IPS-NIHi7 (cell line): ENCODE measurements at regions not wholly inside any gene's neighbourhood (a gene's known extent, or its start where the extent isn't known, plus 50 kb on each side); places are given as distances from the start of the nearest gene placed in this dataset.

Experiments
- DNase-seq: peaks from one replicate; pipeline ENCODE4 v3.0.0; 2012; ENCODE audit warnings: mixed read lengths; ENCODE audit errors: extremely low spot score

DNA sequence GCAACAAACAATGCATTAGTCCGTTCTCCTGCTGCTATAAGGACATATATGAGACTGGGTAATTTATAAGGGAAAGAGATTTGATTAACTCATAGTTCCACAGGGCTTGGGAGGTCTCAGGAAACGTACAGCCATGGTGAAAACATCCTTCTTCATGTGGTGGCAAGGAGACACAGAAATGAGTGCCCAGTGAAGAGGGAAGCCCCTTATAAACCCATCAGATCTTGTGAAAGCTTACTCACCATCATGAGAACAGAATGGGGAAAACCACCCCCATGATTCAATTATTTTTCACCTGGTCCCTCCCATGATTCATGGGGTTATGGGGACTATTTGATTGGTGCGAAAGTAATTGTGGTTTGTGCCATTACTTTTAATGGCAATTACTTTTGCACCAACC, 655.8 kb upstream of the SEMA6A start:
- no peak for DNase-seq

GRCh38 chr5:117220730-117221129, 646.1 kb upstream of the SEMA6A start:
- DNase-seq: no peak

- DNase-seq: no peak
Measured at GRCh38 chr5:117218789-117219188, 644.2 kb upstream of the SEMA6A start.

DNA sequence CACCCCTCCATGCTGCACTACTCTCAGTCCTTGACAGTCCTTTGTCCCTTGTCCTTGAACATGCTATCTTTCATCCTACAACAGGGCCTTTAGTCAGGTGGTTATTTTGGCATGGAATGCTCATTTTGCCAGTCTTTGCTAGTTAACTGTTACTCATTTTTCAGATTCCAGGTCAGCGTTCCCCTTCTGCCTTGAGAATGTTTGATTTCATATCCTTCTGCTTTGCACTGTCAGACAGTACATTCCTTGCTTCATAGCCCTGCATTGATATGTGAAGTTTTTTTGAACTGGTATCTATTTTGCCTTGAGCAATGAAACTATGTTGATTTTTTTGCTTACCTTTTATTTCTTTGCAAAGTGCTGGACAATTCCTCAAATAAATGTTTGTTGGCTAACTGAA, 638.2 kb upstream of the SEMA6A start:
- no peak for DNase-seq

DNA sequence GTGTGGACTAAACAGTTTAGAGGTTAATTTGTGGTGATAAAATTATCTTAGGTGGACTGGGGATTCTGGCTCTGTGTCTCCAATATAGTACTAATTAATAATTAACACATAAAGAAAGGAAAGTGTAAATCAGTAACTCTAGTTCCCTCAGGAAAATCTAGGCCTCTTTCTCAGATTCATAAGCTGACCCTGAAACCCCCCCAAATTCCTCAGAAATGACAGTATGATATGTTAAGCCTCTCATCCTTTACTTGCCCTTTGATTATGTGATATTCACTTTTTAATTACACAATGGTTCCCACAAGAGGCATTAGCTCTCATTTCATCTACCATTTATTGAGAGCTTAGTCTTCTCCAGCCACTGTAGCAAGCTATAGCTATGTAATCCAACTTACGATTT, 636.2 kb upstream of the SEMA6A start:
- DNase-seq: no peak

GRCh38 chr5:117209479-117209878, 634.9 kb upstream of the SEMA6A start:
- DNase-seq: no peak

DNA sequence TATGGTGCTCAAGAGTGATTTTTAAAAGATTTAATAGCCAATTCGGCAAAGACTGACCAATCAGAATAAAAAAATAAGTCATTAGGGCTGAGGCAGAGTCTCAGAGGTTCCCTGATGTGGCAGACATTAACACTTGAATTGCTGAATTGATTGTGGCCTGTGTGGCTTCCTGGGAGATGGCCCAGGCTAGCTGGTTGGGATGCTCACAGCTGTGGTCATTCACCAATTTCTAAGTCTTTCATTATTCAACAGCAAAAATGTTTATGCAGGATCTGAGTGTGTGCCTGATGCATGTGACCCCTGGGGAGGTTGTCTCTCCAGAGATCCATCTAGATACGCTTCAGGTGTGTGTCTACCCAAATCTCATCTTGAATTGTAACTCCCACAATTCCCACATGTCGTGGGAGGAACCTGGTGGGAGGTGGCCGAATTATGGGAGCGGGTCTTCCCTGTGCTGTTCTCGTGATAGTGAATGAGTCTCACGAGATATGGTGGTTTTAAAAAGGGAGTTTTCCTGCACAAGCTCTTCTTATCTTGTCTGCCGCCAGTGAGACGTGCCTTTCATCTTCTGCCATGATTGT, 632.6 kb upstream of the SEMA6A start:
- DNase-seq: peak; percentile 14

DNA sequence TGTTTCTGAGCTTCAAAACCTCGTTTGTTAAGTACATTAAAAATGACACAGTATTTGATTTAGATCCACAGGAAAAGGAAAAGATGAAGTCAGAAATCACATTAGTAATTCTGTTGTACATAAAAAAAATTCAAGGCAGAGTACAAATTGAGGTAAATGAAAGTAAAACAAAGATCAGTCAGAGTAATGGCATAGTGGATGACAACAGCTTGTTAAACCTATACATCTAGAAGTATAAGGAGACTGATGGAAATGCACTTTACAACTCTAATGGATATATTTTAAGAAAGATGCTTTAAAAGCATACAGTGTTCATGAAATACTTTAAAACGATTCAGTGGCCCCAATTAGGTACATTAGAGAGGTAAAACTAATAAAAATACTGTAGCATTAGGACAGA, 631.3 kb upstream of the SEMA6A start:
- DNase-seq: no peak

DNA sequence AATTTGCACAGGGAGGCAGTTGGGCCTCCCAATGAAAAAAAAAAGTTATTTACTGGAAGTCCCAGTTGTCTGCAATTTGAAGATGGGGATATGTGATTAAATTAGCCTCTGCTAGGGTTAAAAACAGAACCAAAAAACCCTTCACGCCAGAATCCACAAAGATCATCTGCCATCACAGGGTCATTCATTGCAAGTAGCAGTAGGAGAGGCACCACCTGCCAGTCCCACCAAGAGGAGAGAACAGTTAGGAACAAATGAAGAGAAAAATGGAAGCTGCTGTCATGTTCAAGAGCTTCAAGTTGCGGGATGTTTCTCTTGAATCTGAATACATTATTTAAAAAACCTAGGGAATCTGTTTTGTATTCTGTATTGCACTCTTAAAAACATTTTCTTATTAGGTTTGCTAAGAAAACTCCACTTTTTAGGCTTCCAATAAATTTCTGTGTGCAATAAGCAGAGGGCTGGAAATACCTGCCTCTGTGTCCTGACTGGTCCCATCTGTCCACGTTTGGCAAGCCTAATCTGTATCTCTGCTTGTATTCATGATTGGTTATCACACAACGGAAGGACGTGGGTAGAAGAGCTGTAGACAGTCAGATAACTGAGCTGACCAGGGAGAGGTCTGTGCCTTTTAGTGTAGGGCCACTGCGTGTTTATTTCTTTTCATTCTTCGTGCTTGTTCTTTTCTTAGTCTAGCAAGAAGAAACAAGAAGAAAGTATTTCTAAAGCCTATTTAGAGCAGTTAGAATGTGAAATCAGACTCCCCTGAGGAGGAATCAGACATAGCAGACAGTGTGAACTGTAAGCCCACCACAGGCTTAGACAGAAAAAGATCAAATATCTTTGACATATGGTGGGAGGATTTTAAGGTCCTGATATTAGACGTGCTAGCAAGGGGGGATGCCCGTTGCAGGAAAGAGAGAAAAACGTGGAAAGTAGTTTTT, 630.6 kb upstream of the SEMA6A start:
- no peak for DNase-seq

- DNase-seq: no peak
Measured at GRCh38 chr5:117204404-117204803, 629.8 kb upstream of the SEMA6A start.

DNA sequence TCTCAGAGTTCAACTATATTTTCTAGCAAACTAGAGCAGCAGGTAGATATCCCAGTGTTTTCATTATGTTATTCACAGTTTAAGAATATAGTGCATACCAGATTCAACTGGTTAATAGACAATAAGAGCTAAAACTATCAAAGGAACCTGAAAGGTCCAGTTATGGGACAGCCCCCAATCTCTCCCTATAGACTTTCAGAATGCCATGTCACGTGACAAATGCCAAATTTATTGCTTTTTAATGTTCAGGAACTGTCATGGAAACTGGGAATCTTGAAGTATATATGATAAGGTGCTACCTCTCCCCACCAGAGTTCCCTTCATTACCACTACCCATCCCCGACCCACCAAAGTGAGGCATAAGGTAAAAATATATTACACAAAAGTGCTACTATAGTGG, 629.0 kb upstream of the SEMA6A start:
- no peak for DNase-seq

DNA sequence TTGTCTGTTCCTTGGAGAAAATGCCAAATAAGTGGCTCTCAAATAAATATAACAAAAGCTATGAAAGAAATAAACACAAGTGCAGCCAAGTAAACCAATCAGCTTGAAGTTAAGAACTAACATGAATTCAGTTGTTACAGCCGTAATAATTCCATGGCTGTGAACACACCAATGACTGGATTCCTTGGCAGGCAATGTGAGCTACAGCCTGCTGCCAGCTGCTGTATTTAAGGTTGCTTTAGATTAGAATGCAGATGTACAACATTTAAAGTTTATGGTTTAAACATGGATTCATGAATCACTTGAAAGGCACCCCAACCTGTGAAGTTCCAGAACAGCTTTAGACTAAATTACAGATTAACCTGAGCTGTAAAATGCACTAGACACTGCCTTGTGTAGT, 626.4 kb upstream of the SEMA6A start:
- DNase-seq: no peak

DNA sequence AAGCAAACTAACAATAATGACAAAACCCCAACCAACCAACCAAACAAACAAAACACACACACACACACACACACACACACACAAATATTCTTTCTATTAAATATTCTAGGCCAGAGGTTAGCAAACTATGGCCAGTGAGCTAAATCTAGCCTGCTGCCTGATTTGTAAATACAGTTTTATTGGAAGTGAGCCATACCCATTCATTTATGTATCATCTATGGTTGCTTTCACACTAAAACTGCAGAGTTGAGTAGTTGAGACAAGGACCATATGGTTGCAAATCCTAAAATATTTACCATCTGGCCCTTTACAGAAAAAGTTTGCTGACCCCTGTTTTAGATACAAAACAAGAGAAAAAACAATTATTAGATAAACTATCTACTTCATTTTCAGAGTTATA, 620.5 kb upstream of the SEMA6A start:
- no peak for DNase-seq

GRCh38 chr5:117191251-117191650, 616.6 kb upstream of the SEMA6A start:
- no peak for DNase-seq

DNA sequence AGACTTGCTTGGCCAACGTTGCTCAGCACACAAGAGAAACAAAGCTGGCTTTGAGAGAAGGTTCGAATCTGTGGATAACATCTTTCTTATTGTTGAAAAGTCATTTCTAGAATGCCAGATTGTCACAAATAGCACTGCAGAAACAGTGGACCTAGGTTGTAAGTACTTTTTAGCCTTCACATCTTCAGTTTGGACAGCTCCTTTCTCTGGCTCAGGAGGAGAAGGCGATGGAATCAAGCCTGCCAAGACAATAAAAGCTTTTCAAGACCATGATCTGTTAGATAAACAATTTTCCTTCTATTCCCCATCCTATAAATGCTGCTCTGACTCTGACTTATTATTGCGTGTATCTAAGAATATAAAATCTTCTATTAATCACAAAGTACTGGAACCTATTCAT, 615.2 kb upstream of the SEMA6A start:
- DNase-seq: no peak

- DNase-seq: no peak
Measured at GRCh38 chr5:117188211-117188610, 613.6 kb upstream of the SEMA6A start.

- no peak for DNase-seq
Measured at GRCh38 chr5:117186751-117187150, 612.1 kb upstream of the SEMA6A start.

DNA sequence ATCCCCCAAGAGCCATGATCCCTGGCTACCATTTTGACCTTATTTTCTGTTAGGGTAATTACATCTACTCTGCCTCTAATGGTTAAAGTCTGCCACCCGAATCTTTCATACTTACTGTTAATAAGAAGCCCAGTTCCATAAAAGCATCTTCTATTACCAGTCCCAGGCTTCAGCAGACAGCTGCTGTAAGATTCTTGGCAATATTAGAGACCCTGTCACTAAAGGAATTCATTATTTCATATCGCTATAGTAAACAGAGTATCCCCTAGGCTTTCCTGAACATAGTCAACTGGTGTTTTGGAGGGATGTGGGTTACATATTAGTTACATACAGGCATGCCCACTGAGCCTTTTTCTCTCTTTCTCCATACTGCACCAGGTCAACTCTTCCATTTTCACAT, 608.7 kb upstream of the SEMA6A start:
- no peak for DNase-seq

- no peak for DNase-seq
Measured at GRCh38 chr5:117182104-117182503, 607.5 kb upstream of the SEMA6A start.

DNA sequence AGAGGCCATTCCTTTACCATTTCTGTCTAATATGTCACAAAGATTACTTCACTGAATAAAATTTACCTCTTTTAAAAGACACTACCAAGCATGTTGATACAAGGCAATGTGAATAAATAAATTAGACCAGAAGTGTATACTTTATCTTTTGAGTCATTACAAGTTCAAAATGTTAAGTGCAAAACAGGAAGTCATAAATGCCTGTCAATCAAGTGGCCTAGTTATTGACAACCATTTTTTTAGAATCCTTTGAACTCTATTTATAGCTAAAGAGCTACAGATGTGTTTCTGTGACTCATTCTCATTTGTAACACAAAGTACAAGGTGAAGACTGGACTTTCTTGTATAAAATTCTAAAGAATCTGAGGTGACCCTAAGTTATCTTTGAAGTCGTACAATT, 602.7 kb upstream of the SEMA6A start:
- DNase-seq: no peak

- DNase-seq: no peak
Measured at GRCh38 chr5:117165068-117165467, 590.4 kb upstream of the SEMA6A start.

DNA sequence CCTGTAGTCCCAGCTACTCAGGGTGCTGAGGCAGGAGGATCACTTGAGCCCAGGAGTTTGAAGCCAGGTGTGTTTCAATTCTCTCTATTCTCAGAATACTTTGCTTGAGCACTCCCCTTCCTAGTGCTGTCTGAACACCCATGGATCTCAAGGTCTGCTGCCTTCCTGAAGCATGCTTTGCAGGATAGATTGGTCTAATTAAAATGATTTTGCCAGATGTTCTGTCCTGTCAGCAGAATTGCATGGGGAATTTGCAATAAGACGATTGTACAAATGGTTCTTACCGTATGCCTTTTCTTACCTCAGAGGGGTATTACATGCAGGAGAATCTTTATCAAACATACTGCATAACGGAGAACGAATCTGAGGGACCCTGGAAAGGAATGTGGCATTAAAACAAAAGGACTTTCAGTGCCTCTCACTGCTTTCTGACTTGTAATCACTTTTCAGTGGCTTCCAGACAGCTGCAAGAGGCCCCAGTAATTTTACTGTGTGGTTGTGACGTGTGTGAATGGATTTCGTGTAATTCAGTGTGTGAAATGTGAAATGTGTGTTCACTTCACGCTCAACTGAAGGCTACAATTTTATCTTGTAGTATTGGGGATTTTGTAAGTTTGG, 587.2 kb upstream of the SEMA6A start:
- no peak for DNase-seq

DNA sequence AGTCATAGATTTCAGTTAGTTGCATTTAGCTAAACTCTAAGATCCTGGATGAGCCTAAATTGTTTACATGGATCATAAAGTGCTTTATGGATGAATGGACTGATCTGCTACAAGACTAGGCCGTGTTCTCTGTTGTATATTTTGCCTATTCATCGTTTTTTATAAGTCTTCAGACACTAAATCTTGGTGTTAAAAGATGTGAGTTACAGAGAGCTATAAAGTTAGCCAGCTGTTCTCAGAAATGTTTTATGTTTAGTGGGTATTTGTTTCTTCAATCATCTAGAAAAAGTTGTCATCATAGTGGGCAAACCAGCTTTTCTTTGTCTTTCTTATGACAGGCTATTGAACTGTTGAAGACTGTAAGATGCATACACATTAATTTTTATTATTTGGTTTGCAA, 585.8 kb upstream of the SEMA6A start:
- no peak for DNase-seq
